ENCODE measurements at regions not wholly inside any gene's neighbourhood (a gene's known extent, or its start where the extent isn't known, plus 50 kb on each side); places are given as distances from the start of the nearest gene placed in this dataset.

GRCh38 chr11:45527898-45528297 is 137.5 kb downstream of the CHST1 start:
- TF ChIP-seq FOXM1 (IDR thresholded peaks at IDR 0.05; ENCODE audit: borderline replicate concordance, low read depth) (no peak), TAF1 (IDR thresholded peaks at IDR 0.05; ENCODE audit: low read depth) (no peak), NFIC (IDR thresholded peaks at IDR 0.05) (no peak), REST (IDR thresholded peaks at IDR 0.05; ENCODE audit: low read depth) (no peak), YY1 (IDR thresholded peaks at IDR 0.05; ENCODE audit: low read depth) (no peak), EP300 (IDR thresholded peaks at IDR 0.05; ENCODE audit: borderline replicate concordance) (no peak), RAD21 (IDR thresholded peaks at IDR 0.05; ENCODE audit: low read depth) (no peak), ZBTB7A (IDR thresholded peaks at IDR 0.05; ENCODE audit: low read depth) (no peak), MAX (IDR thresholded peaks at IDR 0.05) (no peak), CEBPB (IDR thresholded peaks at IDR 0.05) (no peak)

Data from Ishikawa (cell line).